Hematopoietic multipotent progenitor cell treated with erythropoietin and hydrocortisone succinate and interleukin-3 and kit ligand, for 8 days (in vitro differentiated cells): ENCODE measurements at regions not wholly inside any gene's neighbourhood (a gene's known extent, or its start where the extent isn't known, plus 50 kb on each side); places are given as distances from the start of the nearest gene placed in this dataset.
"Not testable (repeated sequence)": the region's sequence is repeated elsewhere in the genome, so short reads cannot be mapped to it uniquely, and the experiment has no call there.

Source experiments
- DNase-seq: peaks from one replicate; pipeline ENCODE4 v3.0.0-alpha.2; 2015

DNA sequence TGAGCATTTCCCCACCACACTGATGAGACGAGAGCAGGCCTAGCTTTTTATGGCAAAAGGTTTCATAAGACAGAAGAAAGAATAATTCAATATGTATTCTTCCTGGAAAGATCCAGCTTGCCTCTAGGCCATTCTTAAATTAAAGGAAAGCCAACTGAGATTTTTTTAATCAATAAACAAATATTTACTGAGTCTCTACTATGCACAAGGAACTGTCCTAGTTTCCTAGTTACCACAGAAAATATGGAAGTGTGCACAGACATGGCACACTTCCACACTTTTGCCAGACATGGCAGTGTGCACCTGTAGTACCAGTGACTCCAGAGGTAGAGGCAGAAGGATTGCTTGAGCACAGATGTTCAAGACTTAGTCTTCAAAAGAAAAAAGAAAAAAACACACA, 281.0 kb downstream of the CETN3 start:
- DNase-seq, result no peak

DNA sequence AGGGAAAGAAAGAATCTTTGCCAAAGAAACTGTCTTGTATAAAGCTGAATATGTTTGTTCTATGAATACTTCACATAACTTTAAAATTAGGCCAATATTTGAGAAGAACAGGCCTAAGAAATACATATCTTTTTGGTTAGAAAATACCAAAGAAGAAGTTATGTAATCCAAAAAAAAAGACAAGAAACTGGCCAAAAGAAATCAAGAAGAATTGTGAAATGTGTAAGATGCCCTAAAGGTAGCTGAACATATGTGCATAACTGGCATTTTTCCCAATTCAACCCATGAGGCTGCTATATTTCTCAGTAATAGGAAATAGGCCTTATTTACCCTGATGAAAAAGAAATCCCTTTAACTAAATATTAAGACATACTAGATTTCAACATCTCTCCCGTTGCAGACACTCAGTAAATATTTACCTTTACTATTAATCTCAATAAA, 290.0 kb downstream of the CETN3 start:
- no peak for DNase-seq

DNA sequence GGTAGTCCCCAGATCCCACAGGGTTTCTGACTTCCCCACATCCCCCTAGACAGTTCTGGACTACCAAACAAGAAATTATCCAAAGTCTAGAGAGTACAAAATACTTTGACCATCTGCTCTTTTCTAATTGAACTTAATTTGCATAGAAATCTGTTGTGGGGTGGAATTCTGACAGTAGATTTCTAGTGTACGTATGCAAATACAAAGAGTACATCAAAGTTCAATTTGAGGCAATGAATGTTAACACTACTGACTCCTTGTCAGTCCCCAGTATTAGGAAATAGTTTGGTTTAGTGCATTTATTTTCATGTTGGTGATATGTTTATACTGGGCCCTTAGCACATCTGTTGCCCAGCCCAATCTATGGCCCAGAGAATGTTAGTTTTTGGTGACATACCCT, 292.6 kb downstream of the CETN3 start:
- DNase-seq, result no peak

DNA sequence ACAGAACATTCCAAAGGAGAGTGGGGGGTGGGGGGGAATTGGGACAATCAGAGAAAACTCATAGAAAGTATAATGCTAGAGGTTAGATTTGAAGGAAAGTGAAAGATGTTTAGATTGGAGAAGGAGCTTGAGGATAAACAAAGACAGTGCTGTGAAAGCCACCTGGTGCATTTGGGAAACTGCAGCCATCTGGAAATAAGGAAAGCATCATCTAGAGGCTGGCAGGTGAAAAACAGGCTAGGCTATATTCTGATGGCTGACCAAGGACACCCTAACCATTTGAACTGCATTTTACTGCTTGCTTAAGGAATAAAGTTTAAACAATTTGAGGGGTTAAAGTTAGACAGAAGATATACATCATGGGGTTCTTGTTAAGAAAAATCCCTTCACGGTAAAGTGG, 296.4 kb downstream of the CETN3 start:
- no peak for DNase-seq

DNA sequence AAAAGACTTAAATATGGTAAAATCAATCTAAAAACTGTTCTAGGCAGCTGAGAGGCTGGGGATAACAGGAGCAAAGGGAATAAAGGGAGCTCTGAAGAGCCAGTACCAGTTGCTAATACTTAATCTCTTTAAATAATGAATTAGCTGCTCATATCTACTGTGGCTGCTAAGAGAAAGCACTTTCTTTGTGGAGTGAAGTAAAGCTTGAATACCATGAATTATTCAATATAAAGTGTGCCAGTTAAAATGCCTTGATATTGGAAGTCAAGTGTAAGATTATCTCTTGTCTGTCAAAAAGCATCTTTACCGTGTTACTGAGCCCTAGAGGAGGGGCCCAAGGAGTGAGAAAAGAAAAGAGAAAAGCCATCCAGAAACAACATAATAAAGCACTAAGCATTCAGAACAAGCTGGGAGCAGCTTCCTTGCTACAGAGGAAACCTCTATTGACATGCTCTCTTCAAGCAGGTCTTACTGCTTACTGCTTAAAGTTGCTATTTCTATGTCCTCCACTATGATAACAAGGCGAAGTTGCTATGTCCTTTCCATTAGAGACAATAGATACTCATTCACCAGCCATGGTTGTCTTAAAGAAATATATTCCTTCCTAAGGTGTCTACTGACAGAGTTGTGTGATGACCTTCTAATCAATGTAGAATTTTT, 297.4 kb downstream of the CETN3 start:
- no peak for DNase-seq

DNA sequence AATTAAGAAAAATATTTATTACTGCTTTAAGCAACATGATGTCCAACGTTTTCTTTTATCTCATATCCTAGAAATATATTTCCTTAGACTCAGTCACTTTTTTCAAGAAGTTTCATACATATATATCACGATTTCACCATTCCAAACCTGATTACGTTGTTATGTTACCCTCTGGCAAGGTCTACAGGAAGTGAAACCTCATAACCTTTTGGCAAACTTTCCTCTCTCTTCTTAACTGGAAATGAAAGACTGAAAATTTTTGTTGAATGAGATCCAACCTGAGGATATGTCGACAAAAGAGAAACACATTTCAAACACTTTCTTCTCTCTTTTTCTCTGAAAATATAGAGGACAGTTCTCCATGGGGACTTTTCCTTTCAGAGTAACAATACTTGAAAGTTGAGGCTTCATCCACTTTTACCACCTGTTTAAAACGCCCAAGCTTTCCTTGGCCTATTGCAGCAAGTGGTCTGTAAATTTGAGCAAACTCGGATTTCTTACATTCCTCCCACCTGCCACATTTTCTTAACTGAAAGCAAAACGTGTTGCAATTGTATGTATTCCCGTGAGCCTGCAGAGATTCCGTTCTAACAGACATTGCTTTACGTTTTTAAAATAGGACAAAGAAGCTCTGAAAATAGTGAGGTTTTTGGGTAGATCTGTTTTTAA, 298.1 kb downstream of the CETN3 start:
- DNase-seq, result no peak

DNA sequence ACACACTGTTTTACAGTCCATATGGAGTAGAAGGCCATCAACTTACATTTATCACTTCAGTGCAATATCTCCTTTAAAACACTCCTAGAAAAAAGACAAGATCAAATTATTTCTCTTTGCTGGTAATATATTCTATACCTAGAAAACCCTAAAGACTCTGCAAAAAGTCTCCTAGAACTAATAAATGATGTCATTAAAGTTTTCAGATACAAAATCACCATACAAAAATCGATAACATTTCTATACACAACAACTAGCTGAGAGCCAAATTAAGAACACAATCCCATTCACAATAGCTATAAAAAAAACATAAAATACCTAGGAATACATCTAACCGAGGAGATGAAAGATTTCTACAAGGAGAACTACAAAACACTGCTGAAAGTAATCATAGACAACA, 300.3 kb downstream of the CETN3 start:
- no peak for DNase-seq

DNA sequence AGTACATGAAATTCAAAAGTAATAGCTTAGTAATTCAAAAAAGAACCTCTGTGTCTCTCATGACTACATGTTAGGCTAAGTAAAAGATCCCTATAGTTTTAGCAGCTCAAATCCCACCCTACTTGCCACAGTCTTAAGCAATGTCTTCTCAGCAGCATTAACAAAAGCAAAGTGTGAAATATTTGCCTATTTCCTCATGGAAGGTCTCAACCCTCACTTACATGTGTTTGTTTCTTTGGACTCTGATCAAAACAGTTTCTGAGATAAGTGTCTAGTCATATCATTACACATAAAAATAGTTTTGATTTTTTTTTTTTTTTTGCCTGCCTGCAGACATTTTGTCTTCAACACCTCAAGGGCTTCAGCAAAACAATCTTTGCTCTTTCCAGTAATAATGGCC, 310.5 kb downstream of the CETN3 start:
- no peak for DNase-seq

DNA sequence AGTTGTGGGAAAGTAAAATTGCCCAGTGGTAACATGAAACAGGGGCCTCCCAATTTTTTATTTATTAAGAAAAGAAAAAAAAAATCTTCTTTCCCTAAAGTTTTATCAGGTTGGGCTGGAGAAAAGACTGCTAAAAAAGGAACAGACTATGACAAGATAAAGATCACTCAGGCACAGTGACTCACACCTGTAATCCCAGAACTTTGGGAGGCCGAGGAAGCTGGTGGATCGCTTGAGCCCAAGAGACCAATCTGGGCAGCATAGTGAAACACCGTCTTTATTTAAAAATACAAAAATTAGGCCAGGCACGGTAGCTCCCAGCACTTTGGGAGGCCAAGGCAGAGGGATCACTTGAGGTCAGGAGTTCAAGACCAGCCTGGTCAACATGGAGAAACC, 312.5 kb downstream of the CETN3 start:
- DNase-seq, result no peak

DNA sequence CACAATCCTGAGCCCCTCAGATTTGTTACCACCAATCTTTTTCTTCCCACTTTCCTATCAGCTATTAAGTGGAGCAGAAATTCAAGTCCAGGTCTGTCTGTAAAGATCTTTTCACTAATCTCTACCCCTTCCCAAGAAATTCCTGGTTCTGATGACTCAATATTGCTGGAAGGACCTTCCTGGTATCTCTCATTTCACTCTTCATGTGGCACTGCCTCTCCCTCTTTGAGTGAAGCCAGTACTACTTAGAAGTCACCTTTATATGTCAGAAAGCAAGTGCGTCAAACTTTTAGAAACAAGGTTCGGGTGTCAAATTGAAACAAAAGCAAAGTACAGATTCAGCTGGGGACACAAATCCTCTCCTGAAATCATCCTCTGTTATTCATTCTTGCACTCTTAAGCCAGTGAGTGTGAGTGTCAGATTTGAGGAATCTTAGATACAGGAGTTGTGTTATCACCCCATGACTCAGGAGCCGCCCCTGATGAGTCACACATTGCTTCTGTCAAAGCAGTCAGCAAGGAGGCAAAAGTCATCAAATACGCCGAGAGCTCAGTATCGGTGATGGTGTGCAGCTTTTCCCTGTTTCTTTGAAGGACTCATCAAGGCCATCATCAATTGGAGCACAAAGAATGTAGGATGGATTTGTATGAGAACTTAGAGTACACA, 313.0 kb downstream of the CETN3 start:
- no peak for DNase-seq

DNA sequence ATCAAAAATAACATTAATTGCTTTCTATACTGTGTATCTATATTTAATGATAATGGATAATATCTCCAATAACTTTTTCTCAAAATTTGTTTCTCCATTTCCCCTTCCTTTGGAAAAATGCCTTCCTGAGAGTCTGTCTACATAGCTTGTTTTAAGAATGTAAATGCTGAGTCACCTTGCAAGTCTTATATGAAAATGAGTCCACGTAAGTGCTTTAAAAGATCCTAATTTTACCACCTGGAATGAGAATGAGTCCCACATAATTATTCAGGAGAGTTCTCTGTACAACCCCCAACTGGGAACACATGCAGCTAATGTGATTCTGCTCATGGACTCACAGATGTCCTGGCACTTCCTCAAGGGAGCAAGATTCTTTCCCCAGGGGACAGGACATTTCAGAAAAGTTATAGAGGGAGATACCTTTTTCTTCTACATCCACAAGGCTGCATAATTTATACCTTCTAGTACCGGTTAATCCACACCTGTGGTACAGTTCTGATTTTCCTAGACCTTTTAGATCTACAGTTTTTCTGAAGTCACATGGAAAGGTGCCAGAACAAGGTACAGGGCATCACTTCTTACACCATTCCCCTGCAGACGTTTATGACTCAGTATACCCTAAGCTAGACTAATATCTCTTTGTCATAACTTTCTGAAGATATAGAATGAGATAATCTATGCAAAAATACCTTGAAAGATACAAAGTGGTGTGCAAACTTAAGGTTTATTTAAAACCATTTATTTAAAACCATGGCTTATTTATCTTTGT, 314.1 kb downstream of the CETN3 start:
- DNase-seq, result no peak

DNA sequence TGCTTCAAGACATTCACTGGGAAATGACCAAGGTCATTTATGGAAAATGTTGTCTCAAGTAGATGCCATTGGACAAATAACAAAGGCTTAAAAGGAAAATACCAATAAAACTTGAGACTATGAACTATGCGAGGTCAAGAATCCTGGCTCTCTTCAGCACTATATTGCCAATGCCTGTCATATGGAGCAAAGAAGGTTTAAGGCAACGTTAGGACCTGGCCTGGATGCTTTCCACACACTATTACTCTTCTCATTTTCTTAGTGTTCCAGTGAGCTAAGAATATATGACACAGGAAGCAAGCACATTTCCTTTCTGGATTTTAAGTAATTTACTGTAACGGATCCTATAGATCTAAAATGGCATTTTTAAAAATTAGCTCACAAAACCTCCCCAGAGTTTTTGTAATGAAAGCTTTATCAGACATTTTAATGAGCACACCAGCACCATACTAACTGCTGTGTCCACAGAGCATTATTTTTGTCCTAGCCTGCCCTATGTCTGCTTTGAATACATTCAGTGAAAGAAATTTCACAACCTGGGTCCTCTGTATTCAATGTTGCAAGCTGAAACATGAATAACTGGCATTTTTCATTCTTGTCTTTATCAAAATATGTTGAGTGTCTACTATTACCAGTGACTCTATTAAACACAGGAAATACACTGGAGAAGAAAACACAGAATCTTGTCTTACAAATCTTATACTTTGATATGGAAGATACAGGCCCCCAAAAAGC, 315.6 kb downstream of the CETN3 start:
- no peak for DNase-seq

DNA sequence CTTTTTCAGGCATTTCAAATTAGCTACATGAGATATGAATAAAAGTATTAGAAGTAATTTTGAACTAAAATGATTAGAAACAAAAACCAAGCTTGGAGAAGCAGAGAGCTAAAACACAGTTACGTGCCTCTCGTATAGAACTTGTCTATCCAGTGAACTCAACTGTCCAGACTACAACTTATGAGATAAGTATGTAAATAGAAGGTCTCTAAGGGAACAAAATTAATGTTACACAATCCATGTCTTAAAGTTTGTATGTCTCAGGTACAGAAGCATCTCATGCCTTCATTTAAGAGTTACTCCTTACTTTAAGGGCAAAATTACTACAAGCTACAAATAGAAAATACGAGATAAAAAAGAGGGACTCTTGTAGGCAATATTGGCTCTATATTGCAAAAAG, 316.8 kb downstream of the CETN3 start:
- no peak for DNase-seq

DNA sequence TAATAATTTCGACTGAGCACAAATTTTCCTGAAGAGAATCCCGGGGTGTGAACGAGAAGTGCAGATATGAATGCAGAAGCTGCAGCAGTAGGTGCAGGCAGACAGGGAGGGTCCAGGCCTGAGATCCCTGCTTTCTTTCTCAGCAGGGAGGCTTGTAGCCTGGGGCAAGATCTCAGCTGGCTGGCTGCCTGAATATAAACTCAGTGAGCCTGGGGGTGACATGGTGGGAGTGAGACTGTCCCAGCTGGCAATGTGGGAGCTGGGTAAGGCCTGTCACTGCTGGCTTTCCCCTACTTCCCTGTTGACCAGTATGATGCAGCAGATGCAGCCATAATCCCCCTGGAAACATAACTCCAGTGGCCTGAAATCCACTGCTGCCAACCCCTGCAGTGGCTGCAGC, 325.2 kb downstream of the CETN3 start:
- DNase-seq, result no peak

DNA sequence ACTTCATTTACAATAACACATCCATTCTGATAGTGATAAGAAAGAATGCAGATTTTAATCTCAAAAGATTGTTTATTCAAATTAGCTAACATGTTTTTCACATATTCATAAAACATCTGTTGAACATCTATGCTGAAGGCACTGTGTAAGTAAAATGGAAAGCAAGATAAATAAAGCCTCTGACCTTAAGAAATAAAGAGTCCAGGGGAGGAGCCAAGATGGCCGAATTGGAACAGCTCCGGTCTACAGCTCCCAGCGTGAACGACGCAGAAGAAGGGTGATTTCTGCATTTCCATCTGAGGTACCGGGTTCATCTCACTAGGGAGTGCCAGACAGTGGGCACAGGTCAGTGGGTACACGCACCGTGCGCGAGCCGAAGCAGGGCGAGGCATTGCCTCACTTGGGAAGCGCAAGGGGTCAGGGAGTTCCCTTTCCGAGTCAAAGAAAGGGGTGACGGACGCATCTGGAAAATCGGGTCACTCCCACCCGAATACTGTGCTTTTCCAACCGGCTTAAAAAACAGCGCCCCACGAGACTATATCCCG, 336.5 kb downstream of the CETN3 start:
- DNase-seq, result not testable (repeated sequence)

DNA sequence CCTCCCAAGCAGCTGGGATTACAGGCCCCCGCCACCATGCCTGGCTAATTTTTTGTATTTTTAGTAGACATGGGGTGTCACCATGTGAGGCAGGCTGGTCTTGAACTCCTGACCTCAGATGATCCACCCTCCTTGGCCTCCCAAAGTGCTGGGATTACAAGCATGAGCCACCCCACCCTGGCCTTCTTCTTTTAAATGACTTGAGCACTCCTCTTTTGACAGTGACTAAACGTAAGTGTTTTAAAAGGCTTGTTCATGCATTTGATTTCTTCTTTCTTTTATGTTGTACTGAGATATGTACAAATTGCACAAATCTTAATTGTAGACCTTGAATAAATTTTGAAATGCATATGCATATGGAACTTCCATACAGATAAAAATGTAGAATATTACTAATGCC, 337.9 kb downstream of the CETN3 start:
- DNase-seq, result no peak

DNA sequence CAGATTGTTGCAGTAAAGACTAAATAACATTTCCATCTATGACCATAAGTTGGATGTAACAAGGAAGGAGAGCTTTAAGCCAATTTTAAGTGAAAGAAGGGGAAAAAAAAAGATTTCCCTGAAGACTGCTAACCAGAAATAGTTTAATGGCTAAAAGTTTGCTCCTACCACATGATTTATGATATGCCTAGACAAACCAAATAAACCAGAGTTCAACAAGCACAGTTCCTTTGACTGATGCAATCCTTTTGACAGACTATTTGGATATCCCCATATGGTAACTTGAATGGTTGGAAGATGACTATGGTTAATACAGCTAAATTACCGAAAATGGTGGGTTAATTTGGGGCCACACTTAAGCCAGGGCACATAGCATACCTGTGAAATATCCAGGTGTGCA, 338.5 kb downstream of the CETN3 start:
- no peak for DNase-seq

DNA sequence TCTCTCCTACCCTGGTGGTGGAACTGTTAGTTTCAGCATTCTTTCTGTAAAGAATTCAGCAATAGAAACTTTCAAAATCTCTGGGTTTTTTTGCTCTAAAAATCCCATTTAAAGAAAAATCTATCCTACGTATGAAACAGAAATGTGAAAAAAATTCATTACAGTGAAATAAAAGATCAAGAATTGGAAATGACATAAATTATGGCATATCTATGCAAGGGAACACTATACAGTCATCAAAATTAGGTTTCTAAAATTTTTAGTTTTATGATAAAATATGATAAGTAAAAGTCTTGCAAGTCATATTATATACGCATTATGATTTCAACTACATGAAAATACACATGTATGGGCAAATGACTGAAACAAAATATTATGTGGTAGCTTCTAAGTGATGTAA, 342.6 kb downstream of the CETN3 start:
- DNase-seq, result no peak

DNA sequence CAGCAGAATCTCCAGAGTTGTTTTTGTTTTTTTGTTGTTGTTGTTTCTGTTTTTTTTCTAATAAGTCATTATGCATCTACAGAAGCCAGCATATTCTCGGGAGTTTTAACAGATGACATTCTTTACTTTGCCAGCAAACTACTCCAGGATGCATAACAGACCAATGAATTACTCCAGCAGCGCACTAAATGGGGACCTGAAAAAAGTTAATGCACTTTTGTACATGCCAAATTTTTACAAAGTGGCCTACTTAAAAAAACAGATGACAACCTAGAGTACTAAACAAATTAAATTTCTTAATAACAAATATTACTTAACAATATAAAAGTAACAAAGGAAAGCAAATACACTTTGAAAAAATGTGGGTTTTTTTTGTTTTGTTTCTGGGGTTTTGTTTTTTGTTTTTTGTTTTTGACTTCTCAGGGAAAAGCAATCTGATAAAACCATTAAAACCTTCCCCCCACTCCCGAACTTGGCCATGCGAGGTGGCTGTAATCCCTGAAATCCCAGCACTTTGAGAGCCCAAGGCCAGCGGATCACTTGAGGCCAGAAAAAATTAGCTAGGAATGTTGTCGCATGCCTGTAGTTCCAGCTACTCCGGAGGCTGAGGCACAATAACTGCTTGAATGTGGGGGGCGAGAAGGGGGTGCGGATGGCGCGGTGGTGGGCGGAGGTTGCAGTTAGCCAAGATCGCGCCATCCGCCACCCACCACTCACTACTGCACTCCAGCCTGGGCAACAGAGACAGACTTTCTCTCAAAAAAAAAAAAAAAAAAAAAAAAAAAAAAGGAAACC, 352.4 kb downstream of the CETN3 start:
- no peak for DNase-seq

DNA sequence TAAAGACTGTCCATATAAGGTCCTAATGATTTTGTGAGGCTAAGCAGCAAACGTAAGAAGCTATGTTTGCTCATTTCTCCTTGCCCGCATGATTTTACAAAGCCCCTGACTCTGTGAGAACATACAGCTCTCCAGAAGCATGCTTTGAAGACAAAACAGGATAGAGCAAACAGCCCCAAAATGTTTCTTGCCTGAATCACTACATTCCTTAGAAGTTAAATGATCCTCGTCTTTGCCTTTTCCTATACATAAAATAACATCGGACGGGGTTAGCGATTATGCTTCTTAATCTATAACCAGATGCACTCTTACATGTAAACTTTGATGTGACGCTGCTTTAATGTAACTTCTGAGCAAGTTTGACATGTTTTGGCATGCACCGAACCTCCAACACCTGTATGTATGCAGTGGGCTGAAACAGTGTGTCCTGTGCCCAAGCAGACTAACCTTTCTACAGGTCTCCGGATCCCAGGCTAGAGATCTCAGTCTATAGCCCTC, 353.7 kb downstream of the CETN3 start:
- DNase-seq, result no peak

DNA sequence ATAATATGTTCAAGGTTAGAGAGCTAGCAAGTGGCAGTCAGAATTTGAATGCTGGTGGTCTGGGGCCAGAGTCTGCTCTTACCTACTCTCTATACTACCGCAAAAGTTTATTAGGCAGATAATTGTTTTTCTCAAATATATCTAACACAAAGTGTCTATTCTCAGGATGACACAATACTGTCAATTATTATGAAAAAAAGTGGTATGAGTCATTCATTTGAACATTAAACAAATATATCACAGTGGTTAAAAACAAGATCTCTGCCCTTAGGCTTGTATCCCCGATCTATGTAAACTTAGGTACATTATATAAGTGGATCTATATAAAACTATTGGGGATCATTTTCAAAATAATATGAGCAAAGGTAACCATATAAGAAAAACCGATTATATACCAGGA, 354.9 kb downstream of the CETN3 start:
- DNase-seq, result no peak

DNA sequence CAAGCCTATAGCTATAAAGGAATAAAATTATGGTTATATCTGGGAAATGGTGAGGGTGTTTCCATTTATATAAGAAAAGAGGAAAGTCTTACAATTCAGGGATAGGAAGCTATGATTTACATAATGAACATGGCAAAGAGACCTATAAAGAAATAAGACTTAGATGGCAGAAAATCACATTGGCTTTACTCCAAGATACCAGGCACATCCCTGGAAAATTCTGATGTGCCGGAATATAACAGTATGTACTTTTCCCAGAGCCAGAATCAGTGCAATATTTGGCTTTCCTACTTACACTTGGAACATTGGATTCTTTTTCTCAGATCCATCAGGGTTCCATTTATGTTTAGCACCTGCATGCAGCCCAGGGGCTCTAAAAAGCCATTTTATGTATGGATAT, 357.8 kb downstream of the CETN3 start:
- no peak for DNase-seq
